Stimulated activated CD8-positive, alpha-beta memory T cell treated with anti-CD3 and anti-CD28 coated beads, Interleukin-7, amount 100 ng/mL, for 24 hours (primary cell): ENCODE measurements at regions not wholly inside any gene's neighbourhood (a gene's known extent, or its start where the extent isn't known, plus 50 kb on each side); places are given as distances from the start of the nearest gene placed in this dataset.

ENCODE experiments used
- DNase-seq: peaks from one replicate; pipeline ENCODE4 v3.0.0-alpha.2; 2020; ENCODE audit warnings: low read depth

- DNase-seq = no peak
Observed at GRCh38 chr9:71589612-71590011, 178.7 kb downstream of the CEMIP2 start.

- no peak for DNase-seq
Observed at GRCh38 chr9:71587576-71588362, 180.5 kb downstream of the CEMIP2 start.

- DNase-seq = no peak
Observed at GRCh38 chr9:71583792-71584191, 184.5 kb downstream of the CEMIP2 start.

- no peak for DNase-seq
Observed at GRCh38 chr9:71582347-71582746, 186.0 kb downstream of the CEMIP2 start.

GRCh38 chr9:71581101-71581500, 187.2 kb downstream of the CEMIP2 start:
- DNase-seq = no peak

- no peak for DNase-seq
Observed at GRCh38 chr9:71571186-71571585, 197.1 kb downstream of the CEMIP2 start.

- DNase-seq = no peak
Observed at GRCh38 chr9:71567890-71568289, 200.4 kb downstream of the CEMIP2 start.

GRCh38 chr9:71562140-71562539, 206.2 kb downstream of the CEMIP2 start:
- DNase-seq = no peak

- DNase-seq = no peak
Observed at GRCh38 chr9:71557310-71557709, 211.0 kb downstream of the CEMIP2 start.

- no peak for DNase-seq
Observed at GRCh38 chr9:71552480-71552879, 215.8 kb downstream of the CEMIP2 start.

- no peak for DNase-seq
Observed at GRCh38 chr9:71549023-71549422, 219.3 kb downstream of the CEMIP2 start.

- DNase-seq = no peak
Observed at GRCh38 chr9:71544464-71544863, 223.8 kb downstream of the CEMIP2 start.

GRCh38 chr9:71541436-71541835, 226.9 kb downstream of the CEMIP2 start:
- no peak for DNase-seq

- DNase-seq = no peak
Observed at GRCh38 chr9:71524996-71525580, 243.2 kb downstream of the CEMIP2 start.

- DNase-seq = no peak
Observed at GRCh38 chr9:71524516-71524915, 243.8 kb downstream of the CEMIP2 start.

- DNase-seq = no peak
Observed at GRCh38 chr9:71521132-71521531, 247.2 kb downstream of the CEMIP2 start.

GRCh38 chr9:71519098-71519696, 249.1 kb downstream of the CEMIP2 start:
- DNase-seq = no peak

- DNase-seq = no peak
Observed at GRCh38 chr9:71518045-71518827, 250.1 kb downstream of the CEMIP2 start.

GRCh38 chr9:71515626-71516025, 252.7 kb downstream of the CEMIP2 start:
- no peak for DNase-seq

GRCh38 chr9:71515107-71515506, 253.2 kb downstream of the CEMIP2 start:
- no peak for DNase-seq

GRCh38 chr9:71514344-71514975, 253.9 kb downstream of the CEMIP2 start:
- DNase-seq = no peak

- DNase-seq = no peak
Observed at GRCh38 chr9:71509054-71509453, 259.3 kb downstream of the CEMIP2 start.
